ENCODE measurements at regions not wholly inside any gene's neighbourhood (a gene's known extent, or its start where the extent isn't known, plus 50 kb on each side); places are given as distances from the start of the nearest gene placed in this dataset.

DNA sequence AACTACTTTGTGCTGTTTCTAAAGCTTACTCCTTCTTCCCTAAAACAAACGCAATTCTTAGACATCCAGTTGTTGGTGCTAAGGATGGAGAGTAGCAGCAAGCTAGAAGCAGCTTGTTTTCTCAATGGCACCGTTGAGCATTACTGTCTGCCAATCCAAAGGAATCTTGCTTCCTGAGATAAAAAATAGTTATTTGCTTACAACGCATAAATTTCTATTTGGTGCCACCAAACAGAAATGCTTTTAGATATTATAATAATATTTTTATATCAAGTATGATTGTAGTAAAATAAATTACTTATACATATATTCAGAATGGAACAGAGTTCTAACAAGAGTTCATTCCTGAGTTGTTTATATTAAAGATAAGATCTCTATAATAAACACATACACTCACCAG, 434.7 kb downstream of the CPS1 start:
- Histone ChIP-seq H3K4me2 (ENCODE audit: low read length) (no peak overlapping the region), H3K79me2 (ENCODE audit: insufficient read depth, low read length) (no peaks in the 10 kb centered on the region), H4K20me1 (ENCODE audit: insufficient read depth) (no peaks in the 10 kb centered on the region), H2AFZ (ENCODE audit: low read depth, low read length, poor library complexity, severe bottlenecking) (no peak overlapping the region), H3K4me3 (replicated peaks in 1 of 2; ENCODE audit: low read depth in 1 of 2, low read length in 2 of 2) (no peak overlapping the region), H3K36me3 (ENCODE audit: control insufficient read depth in 1 of 2, insufficient read depth in 2 of 2, low read length in 2 of 2) (no peaks in the 10 kb centered on the region), H3K9me2 (ENCODE audit: insufficient read depth) (no peaks in the 10 kb centered on the region), H3K9ac (ENCODE audit: low read length) (no peak overlapping the region), H3K4me1 (ENCODE audit: control insufficient read depth in 1 of 2, insufficient read depth in 2 of 2, low read length in 2 of 2) (no peaks in the 10 kb centered on the region), H3K27me3 (ENCODE audit: insufficient read depth, low read length) (no peaks in the 10 kb centered on the region), H3K9me3 (ENCODE audit: control insufficient read depth in 1 of 2, insufficient read depth in 1 of 2, low read depth in 1 of 2, low read length in 2 of 2) (no peaks in the 10 kb centered on the region), H3K27ac (ENCODE audit: low read depth, low read length) (no peak overlapping the region)
- no peak for ATAC-seq
- intact Hi-C loops (cut with micrococcal nuclease) = no loop called here
- BruUV-seq (replicated peaks) = no TSS peak
- DNase-seq (ENCODE audit: low read depth, low spot score) = no peak
- ChIA-PET POLR2A (no interaction called here), CTCF (no interaction called here), RAD21 (ENCODE audit: low non-redundant PET in 1 of 2, low total read pairs in 2 of 2, uncharacterized antibody in 2 of 2, unreplicated experiment in 2 of 2) (no interaction called here)
- TF ChIP-seq EGR1 (IDR thresholded peaks at IDR 0.05; ENCODE audit: low read depth) (no peak), POLR2AphosphoS5 (IDR thresholded peaks at IDR 0.05; ENCODE audit: low read depth, low read length) (no peak), POLR2A (IDR thresholded peaks at IDR 0.05; ENCODE audit: borderline replicate concordance, extremely low read depth, insufficient read depth, insufficient read length) (no peak), EZH2 (IDR thresholded peaks at IDR 0.05) (no peak), TCF7L2 (IDR thresholded peaks at IDR 0.05; ENCODE audit: borderline replicate concordance, extremely low read depth, insufficient read depth, insufficient read length) (no peak), ELF1 (IDR thresholded peaks at IDR 0.05; ENCODE audit: borderline replicate concordance, low read depth) (no peak), CEBPB (IDR thresholded peaks at IDR 0.05; ENCODE audit: low read depth) (no peak), SRF (IDR thresholded peaks at IDR 0.05; ENCODE audit: low read depth) (no peak), CBX3 (IDR thresholded peaks at IDR 0.05; ENCODE audit: low read depth) (no peak), ZFX (IDR thresholded peaks at IDR 0.05) (no peak), JUND (IDR thresholded peaks at IDR 0.05) (no peak), SP1 (IDR thresholded peaks at IDR 0.05; ENCODE audit: low read depth) (no peak), SIN3A (IDR thresholded peaks at IDR 0.05; ENCODE audit: low read depth) (no peak), FOSL1 (IDR thresholded peaks at IDR 0.05; ENCODE audit: low read depth) (no peak)
- TF ChIP-seq, protein P1, sequence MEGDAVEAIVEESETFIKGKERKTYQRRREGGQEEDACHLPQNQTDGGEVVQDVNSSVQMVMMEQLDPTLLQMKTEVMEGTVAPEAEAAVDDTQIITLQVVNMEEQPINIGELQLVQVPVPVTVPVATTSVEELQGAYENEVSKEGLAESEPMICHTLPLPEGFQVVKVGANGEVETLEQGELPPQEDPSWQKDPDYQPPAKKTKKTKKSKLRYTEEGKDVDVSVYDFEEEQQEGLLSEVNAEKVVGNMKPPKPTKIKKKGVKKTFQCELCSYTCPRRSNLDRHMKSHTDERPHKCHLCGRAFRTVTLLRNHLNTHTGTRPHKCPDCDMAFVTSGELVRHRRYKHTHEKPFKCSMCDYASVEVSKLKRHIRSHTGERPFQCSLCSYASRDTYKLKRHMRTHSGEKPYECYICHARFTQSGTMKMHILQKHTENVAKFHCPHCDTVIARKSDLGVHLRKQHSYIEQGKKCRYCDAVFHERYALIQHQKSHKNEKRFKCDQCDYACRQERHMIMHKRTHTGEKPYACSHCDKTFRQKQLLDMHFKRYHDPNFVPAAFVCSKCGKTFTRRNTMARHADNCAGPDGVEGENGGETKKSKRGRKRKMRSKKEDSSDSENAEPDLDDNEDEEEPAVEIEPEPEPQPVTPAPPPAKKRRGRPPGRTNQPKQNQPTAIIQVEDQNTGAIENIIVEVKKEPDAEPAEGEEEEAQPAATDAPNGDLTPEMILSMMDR (IDR thresholded peaks at IDR 0.05 in 2 of 3, conservative IDR thresholded peaks at IDR 0.05 in 1 of 3; ENCODE audit: borderline replicate concordance in 1 of 3, insufficient read depth in 1 of 3, low read depth in 2 of 3, low read length in 2 of 3) = no peak
- TF ChIP-seq, protein P2, sequence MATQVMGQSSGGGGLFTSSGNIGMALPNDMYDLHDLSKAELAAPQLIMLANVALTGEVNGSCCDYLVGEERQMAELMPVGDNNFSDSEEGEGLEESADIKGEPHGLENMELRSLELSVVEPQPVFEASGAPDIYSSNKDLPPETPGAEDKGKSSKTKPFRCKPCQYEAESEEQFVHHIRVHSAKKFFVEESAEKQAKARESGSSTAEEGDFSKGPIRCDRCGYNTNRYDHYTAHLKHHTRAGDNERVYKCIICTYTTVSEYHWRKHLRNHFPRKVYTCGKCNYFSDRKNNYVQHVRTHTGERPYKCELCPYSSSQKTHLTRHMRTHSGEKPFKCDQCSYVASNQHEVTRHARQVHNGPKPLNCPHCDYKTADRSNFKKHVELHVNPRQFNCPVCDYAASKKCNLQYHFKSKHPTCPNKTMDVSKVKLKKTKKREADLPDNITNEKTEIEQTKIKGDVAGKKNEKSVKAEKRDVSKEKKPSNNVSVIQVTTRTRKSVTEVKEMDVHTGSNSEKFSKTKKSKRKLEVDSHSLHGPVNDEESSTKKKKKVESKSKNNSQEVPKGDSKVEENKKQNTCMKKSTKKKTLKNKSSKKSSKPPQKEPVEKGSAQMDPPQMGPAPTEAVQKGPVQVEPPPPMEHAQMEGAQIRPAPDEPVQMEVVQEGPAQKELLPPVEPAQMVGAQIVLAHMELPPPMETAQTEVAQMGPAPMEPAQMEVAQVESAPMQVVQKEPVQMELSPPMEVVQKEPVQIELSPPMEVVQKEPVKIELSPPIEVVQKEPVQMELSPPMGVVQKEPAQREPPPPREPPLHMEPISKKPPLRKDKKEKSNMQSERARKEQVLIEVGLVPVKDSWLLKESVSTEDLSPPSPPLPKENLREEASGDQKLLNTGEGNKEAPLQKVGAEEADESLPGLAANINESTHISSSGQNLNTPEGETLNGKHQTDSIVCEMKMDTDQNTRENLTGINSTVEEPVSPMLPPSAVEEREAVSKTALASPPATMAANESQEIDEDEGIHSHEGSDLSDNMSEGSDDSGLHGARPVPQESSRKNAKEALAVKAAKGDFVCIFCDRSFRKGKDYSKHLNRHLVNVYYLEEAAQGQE (IDR thresholded peaks at IDR 0.05; ENCODE audit: low read depth) = no peak
- TF ChIP-seq, protein P3, sequence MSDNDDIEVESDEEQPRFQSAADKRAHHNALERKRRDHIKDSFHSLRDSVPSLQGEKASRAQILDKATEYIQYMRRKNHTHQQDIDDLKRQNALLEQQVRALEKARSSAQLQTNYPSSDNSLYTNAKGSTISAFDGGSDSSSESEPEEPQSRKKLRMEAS (IDR thresholded peaks at IDR 0.05) = no peak
- TF ChIP-seq, protein P4, sequence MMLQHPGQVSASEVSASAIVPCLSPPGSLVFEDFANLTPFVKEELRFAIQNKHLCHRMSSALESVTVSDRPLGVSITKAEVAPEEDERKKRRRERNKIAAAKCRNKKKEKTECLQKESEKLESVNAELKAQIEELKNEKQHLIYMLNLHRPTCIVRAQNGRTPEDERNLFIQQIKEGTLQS (IDR thresholded peaks at IDR 0.05) = no peak
- TF ChIP-seq, protein P5, sequence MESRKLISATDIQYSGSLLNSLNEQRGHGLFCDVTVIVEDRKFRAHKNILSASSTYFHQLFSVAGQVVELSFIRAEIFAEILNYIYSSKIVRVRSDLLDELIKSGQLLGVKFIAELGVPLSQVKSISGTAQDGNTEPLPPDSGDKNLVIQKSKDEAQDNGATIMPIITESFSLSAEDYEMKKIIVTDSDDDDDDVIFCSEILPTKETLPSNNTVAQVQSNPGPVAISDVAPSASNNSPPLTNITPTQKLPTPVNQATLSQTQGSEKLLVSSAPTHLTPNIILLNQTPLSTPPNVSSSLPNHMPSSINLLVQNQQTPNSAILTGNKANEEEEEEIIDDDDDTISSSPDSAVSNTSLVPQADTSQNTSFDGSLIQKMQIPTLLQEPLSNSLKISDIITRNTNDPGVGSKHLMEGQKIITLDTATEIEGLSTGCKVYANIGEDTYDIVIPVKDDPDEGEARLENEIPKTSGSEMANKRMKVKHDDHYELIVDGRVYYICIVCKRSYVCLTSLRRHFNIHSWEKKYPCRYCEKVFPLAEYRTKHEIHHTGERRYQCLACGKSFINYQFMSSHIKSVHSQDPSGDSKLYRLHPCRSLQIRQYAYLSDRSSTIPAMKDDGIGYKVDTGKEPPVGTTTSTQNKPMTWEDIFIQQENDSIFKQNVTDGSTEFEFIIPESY (IDR thresholded peaks at IDR 0.05; ENCODE audit: extremely low read depth, insufficient replicate concordance, low read length) = no peak

Measured in HCT116 (cell line).